SK-N-DZ (cell line): ENCODE measurements at regions not wholly inside any gene's neighbourhood (a gene's known extent, or its start where the extent isn't known, plus 50 kb on each side); places are given as distances from the start of the nearest gene placed in this dataset.
A peak's percentile ranks its signal among the peaks of the same experiment; 100 is the strongest.

ENCODE experiments used
- DNase-seq: peaks from one replicate; pipeline ENCODE4 v3.0.0-alpha.2; 2015; ENCODE audit warnings: low spot score

- no peak for DNase-seq
Measured at GRCh38 chr22:47796128-47796908, 1033.9 kb downstream of the TBC1D22A start.

GRCh38 chr22:47795477-47796127, 1033.2 kb downstream of the TBC1D22A start:
- DNase-seq: no peak

DNA sequence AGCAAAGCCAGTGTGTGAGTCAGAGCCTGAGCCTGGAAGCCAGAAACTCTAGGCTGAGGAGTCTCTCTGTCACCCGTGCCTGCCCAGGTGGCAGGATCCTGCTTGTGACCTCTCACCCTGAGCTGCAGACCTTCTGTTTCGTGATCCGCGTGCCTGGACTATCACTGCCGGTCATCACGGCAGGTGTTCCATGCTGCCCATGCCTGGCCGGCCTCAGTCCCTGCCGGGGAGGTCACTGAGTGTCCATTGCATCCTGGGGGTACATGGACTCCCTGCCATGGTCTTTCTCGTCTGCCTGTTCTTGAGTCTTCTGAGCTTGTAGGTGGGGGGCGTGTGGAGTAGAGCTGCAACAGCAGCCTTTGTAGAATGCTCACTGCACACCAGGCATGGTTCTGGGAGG, 1032.4 kb downstream of the TBC1D22A start:
- DNase-seq: no peak

GRCh38 chr22:47793304-47794101, 1031.1 kb downstream of the TBC1D22A start:
- no peak for DNase-seq

GRCh38 chr22:47789171-47789570, 1026.7 kb downstream of the TBC1D22A start:
- no peak for DNase-seq

- DNase-seq: no peak
Measured at GRCh38 chr22:47788461-47788860, 1026.0 kb downstream of the TBC1D22A start.

DNA sequence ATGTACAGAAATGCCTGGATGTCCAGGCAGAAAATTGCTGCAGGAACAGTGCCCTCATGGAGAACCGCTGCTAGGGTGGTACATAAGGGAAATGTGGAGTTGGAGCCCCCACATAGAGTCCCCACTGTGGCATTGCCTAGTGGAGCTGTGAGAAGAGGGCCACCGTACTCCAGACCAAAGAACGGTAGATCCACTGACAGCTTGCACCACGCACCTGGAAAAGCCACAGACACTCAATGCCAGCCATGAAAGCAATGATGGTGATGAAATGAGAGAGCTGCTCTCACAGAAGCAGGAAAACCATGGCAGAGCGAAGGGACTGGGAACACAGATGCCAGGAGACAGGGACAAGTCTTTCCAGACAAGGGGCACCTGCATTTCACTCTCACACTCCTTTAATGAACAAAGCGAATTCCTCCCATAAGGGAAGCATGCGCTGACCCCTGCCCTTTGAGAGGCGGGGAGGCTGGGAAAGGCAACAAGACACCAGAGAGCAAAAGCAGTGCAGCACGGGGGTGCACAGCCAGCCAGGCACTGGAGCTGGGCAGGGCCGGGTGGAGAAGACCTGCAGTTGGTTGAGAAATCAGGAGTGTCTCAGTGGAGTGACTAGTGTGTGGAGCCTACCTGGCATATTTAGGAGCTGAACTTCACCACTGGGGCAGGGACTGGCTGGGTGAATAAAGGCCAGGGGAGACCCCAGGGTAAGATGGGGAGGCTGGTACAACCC, 1025.2 kb downstream of the TBC1D22A start:
- no peak for DNase-seq

DNA sequence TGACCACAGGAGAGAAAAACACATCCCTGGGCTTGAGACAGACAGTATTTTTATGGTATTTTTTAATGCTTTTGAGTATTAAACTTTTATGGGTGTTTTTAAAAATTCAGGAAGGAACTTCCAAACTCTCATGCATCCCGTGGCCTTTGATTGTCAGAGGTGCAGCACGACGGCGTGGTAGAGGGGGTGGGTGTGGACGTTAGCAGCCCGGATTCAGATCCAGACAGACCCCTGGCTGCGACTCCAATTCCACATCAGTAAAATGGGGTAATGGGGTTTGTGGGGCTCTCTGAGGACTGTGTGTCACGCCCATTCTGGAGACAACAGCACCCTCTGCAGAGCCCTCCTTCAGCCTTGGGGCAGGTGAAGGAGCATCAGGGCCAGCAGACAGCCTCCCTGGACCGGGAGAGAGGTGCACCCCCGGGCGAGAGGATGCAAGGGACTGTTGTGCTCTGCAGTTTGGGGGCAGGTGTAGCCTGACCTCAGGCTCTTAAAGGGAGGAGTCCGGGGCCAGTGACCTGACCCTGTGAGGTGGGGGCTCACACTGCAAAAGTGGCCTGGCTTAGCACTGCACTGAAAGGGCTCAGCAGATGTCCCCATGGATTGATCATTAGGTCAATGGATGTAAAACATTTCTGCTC, 1024.3 kb downstream of the TBC1D22A start:
- no peak for DNase-seq

GRCh38 chr22:47784991-47785390, 1022.5 kb downstream of the TBC1D22A start:
- no peak for DNase-seq

GRCh38 chr22:47784367-47784983, 1022.0 kb downstream of the TBC1D22A start:
- DNase-seq: no peak

DNA sequence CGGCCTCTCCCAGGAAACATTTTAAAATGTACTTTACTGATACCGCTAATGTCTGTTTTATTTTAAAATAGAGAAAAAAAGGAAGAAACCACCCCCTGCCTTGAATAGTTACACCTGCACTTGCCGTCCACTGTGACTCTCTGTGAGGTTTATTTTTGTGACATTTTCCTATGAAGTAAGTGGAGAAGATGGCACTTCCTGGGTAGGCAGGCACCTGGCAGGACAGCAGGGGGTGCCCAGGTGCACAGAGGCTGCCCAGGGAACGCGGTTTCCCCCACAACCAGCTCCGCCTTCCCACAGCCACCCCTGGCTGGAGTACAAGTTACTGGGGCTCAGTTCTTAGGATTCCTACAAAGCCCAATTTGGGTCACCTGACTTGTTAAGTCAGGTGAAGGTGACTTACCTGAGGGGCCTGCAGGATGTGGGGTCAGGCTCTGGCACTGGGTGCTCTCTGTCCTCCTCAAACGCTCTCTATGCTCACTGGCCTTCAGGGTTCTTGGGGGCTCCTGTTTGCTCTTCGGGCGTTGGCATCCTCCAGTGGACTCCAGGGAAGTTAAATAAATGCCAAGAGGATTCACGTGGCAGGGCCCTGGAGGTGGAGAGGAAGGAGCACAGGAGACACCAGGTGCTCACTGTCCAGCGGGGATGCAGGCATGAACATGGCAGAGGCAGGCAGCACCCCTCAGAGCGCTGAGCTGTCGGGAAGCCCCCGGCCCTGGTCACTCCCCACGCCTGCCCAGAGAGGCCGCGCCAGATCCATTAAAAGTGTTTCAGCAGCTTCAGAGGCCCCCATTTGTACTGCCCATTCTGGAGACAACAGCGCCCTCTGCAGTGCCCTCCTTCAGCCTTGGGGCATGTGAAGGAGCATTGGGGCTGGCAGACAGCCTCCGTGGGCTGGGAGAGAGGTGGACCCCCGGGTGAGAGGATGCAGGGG, 1021.2 kb downstream of the TBC1D22A start:
- DNase-seq: no peak

GRCh38 chr22:47782328-47783075, 1020.1 kb downstream of the TBC1D22A start:
- no peak for DNase-seq

DNA sequence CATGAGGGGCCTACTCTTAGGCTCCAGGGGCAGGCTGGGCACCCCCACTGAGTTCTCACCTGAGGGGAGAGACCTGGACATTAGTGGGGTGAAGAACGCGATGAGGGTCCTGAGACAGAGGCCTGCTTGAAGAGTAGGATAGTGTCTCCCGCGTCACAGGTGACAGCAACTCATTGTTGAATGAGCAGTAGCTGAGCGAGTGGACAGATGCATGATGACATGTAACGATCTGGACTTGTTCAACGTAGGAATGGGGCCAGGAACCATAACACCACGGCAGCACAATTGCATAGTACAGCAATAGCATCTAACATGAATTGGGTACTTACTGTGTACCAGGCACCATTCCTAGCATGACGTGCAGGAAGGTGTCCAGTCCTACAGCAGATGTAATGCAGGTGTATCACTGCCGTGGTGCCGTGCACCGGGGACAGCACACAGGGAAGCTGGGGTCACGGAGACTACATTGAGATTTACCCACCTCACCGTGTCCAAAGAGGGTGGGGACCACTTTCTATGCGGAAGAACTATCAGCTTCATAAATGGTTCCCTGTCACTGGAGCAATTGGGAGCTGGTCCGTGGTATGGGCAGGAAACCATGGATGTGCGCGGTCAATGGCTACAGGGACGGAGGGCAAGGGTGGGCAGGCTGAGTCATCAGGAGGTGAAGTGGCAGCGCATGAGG, 1019.1 kb downstream of the TBC1D22A start:
- no peak for DNase-seq

DNA sequence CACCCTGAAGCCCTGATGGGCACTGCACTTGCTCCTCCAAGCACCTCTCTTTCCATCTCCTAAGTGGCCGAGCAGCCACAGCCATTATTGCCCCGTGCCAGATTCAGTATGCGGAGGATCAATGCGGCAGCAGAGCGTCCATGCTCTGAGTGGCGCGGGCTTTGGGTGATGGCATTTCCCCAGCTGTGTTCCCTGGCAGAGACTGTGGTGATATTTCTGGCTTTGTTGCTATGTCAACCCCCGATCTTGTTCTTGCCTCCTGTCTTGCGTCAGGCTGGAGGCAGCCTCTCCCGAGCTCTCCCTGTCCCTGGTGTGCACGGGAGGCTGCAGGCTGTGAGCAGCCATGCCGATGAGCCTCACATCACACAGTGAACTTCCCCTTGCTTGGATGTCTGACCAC, 1018.6 kb downstream of the TBC1D22A start:
- DNase-seq: no peak

- no peak for DNase-seq
Measured at GRCh38 chr22:47780281-47780875, 1017.9 kb downstream of the TBC1D22A start.

- DNase-seq: peak; percentile 34
Measured at GRCh38 chr22:47779474-47779873, 1017.0 kb downstream of the TBC1D22A start.

GRCh38 chr22:47778160-47778658, 1015.8 kb downstream of the TBC1D22A start:
- DNase-seq: no peak

- DNase-seq: no peak
Measured at GRCh38 chr22:47777426-47777825, 1015.0 kb downstream of the TBC1D22A start.
